GM23248 (cell line): ENCODE measurements at regions not wholly inside any gene's neighbourhood (a gene's known extent, or its start where the extent isn't known, plus 50 kb on each side); places are given as distances from the start of the nearest gene placed in this dataset.

Experiments
- EZH2 ChIP-seq: fragments of 200-600 bp; sonication (generic); IDR thresholded peaks from 2 replicates; pipeline ENCODE4 v1.6.1; 2018; ENCODE audit warnings: antibody characterized with exemption, mild to moderate bottlenecking; ENCODE audit not compliant: insufficient read depth, poor library complexity, severe bottlenecking
- EZH2phosphoT487 ChIP-seq: fragments of 200-600 bp; sonication (generic); IDR thresholded peaks from 2 replicates; pipeline ENCODE4 v1.6.1; 2018; ENCODE audit warnings: antibody characterized with exemption, moderate library complexity, mild to moderate bottlenecking, low read depth; ENCODE audit not compliant: insufficient read depth

DNA sequence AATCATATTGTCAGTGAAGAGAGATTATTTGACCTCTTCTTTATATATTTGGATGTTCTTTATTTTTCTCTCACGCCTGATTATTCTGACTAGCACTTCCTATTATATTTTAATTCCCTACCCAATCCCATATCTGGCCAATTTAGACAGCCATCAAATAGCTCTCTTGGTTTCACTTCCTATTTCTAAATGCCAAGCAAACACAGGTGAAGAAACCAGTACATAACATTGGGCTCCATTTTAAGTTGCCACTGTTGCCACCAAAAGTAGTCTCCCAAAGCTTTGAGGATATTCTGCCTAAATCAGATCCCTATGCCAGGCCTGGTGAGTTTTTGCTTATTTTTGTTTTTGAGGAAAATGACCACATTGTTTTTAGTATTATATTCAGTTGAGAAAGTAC, 547.0 kb downstream of the MBD2 start:
- no peak for TF ChIP-seq EZH2phosphoT487
- TF ChIP-seq EZH2 = no peak
